Activated CD8-positive, alpha-beta memory T cell treated with anti-CD3 and anti-CD28 coated beads for 1 hour (primary cell): ENCODE measurements at regions not wholly inside any gene's neighbourhood (a gene's known extent, or its start where the extent isn't known, plus 50 kb on each side); places are given as distances from the start of the nearest gene placed in this dataset.
"Not testable (repeated sequence)": the region's sequence is repeated elsewhere in the genome, so short reads cannot be mapped to it uniquely, and the experiment has no call there.

Experiments used
- DNase-seq, 2 donors: peaks; one replicate each; pipeline ENCODE4 v3.0.0-alpha.2; 2020; ENCODE audit warnings: low read depth in 1 of 2; ENCODE audit errors: extremely low read depth in 1 of 2

GRCh38 chr14:48622980-48623379 is 947.6 kb upstream of the MDGA2 start:
- DNase-seq: no peak

GRCh38 chr14:48618057-48618456 is 942.7 kb upstream of the MDGA2 start:
- no peak for DNase-seq

DNA sequence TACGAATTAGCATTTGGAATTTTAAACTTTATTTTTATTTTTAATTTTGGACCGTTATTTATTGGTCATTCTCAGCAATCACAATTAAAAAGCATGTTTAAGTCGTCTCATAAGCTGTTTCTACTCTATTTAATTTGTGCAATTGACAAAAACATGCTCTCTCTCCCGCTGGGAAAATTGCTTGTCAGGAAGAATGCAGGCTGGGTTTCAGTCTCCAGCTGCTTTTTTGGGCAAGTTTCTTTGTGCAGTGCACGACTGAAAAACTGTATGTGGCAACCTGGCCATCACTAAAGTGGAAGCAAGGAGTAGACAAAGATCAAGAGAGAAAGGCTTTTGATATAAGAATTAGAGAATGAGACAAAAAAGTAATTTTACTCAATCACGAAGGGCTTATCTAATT is 941.5 kb upstream of the MDGA2 start:
- no peak for DNase-seq

DNA sequence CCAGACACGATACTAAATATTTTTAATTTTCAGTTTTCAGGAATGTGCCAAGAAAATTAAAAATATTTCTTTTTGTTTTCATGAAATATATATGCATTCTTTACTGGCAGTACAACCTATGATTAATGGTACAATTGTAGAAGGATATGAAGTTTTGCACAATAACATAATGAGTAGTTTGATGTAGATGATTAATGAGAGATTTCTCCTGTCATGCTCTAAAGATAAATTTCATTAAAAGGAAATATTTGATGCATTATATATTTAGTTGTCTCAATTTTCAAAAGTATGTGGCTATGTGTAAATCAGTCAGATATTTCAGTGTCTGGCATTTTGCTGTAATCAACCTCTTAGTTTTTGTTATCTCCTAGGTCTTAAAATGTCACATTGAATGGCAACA is 940.2 kb upstream of the MDGA2 start:
- DNase-seq: no peak

GRCh38 chr14:48614003-48614402 is 938.6 kb upstream of the MDGA2 start:
- no peak for DNase-seq

- DNase-seq: not testable (repeated sequence)
Measured at GRCh38 chr14:48606960-48607359, 931.6 kb upstream of the MDGA2 start.

DNA sequence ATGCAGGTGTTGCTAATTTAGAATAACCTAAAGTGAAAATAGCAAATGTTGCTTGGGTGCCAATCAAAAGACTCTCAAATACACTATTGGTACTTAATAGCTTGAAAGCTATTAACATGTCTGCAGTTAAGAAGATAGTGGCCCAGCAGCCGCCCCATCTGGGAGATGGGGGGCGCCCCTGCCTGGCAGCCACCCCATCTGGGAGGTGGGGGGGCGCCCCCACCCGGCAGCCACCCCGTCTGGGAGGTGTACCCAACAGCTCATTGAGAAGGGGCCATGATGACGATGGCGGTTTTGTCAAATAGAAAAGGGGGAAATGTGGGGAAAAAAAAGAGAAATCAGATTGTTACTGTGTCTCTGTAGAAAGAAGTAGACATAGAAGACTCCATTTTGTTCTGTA is 923.1 kb upstream of the MDGA2 start:
- DNase-seq: no peak

GRCh38 chr14:48586099-48586498 is 910.7 kb upstream of the MDGA2 start:
- no peak for DNase-seq

GRCh38 chr14:48584031-48584430 is 908.6 kb upstream of the MDGA2 start:
- DNase-seq: no peak

DNA sequence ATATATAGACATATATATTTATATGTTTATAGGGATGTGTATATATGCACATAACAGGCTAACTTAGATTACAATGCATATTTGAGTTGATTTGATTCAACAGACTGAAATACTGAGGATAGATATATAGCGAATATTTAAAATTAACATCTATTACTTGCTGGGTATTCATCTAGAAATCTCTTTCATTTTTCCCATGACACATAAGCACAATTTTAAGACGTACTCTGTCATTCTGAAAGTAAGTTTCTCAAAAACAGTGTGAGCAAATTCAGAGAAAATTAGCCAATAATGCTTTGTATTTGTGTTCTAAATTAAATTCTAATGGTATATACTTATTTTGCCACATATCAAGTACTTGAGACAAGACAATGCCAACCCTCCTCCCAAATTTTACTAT is 907.5 kb upstream of the MDGA2 start:
- no peak for DNase-seq

- no peak for DNase-seq
Measured at GRCh38 chr14:48580692-48581091, 905.3 kb upstream of the MDGA2 start.

DNA sequence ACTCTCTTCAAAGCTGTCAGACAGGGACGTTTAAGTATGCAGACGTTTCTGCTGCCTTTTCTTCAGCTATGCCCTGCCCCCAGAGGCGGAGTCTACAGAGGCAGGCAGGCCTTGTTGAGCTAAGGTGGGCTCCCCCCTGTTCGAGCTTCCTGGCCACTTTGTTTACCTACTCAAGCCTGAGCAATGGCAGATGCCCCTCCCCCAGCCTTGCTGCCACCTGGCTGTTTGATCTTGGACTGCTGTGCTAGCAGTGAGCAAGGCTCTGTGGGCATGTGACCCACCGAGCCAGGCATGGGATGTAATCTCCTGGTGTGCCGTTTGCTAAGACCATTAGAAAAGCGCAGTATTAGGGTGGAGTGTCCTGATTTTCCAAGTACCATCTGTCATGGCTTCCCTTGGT is 900.4 kb upstream of the MDGA2 start:
- DNase-seq: no peak

GRCh38 chr14:48568688-48569087 is 893.3 kb upstream of the MDGA2 start:
- no peak for DNase-seq

DNA sequence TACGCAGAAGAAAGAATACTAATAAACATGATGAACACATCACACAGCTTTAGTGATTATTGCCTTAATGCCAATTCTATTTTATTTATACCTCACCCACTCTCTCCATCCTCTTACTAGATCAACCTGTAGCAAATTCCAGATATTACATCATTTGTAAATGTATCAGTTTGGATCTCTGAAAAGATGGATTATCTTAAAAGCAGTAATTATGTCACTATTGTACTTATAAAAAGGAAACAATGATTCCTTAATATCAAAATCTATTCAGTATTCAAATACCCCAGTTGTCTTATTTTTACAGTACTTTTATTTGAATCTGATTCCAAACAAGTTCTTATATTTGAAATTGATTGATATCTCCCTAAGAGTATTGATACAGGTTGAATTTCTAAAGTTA is 892.8 kb upstream of the MDGA2 start:
- no peak for DNase-seq

DNA sequence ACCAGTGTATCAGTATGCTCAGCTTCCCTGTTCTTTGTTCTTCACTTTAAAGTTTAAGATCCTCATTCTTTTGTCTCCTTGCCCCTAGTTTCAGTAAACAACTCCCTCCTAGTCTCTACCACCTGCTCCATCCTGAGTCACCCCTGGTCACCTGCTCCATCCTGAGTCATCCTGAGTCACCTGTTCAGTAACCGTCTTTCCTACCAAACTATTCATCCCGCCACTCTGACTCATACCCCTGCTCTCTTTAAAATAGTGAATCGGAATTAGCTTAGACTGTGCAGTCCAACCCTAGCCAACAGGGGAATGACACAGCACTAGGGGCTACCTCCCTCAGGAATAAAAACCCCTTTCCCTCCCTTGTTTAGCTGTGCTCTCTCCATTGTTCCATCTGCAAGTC is 888.1 kb upstream of the MDGA2 start:
- DNase-seq: no peak

DNA sequence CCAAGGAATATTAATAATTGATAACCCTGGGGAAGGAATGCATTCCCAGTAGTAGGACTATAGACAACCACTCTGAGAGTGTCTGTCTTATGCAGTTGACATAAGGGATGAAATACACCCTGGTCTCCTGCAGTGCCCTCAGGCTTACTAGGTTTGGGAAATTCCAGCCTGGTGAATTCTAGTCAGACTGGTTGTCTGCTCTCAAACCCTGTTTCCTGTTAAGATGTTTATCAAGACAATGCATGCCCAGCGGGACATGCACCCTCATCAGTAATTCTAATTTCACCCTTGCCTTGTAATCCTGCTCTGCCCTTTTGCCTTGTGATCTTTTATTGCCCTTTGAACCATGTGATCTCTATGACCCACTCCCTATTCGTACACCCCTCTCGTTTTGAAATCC is 886.0 kb upstream of the MDGA2 start:
- DNase-seq: not testable (repeated sequence)

DNA sequence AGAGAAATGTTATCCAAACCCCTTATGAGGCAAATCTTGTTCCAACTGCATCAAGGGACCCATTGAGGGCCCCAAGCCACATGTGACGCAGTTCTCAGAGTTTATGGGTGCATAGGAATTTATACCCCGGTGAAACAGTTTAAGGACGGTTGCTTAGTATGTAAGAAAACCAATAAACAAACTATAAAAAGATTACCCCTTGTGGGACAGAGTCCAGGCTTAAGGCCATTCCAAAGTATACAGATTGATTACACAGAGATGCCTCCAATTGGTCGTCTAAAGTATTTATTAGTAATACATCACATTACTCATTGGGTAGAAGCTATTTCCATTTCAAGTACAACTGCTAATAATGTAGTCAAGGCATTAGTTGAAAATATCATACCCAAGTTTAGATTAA is 885.0 kb upstream of the MDGA2 start:
- DNase-seq: no peak

- no peak for DNase-seq
Measured at GRCh38 chr14:48553443-48553842, 878.0 kb upstream of the MDGA2 start.

GRCh38 chr14:48546996-48547395 is 871.6 kb upstream of the MDGA2 start:
- no peak for DNase-seq

GRCh38 chr14:48537600-48537999 is 862.2 kb upstream of the MDGA2 start:
- DNase-seq: no peak

DNA sequence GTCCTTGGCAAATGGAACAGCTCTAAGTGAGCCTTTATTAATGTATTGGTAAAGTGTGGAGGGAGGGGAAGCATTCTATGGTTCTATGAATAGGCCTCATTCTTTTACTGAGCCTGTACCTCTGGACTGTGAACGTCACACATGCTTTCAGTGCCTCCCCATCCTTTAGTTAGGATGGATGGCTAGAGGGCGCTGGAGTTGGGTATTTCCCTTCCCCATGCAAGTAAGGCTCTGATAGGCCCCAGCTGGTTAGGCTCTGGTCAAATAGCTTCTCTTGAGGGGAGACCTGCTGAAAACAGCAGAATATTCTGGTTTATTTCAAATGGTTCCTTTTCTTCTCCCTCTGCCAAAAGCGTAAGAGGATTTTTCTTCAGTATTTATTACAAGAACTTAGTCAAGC is 860.9 kb upstream of the MDGA2 start:
- DNase-seq: no peak

DNA sequence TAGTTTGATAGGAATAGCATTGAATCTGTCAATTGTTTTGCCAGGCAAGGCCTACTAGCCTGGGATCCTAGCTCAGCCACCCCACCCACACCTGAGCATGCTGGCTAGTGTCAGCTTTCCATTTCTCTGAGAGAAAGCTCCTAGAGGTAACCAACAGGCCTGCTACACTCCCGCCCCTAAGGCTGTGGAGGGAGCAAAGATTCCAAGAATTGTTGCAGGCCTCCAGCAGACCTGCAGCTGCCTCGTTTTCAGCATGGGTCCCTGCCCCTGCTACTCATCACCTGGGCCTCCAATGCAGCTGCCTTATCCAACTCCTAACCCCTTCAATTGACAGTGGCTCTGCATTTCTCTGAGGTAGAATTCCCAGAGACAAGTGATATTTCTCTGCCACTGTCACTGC is 852.4 kb upstream of the MDGA2 start:
- no peak for DNase-seq

DNA sequence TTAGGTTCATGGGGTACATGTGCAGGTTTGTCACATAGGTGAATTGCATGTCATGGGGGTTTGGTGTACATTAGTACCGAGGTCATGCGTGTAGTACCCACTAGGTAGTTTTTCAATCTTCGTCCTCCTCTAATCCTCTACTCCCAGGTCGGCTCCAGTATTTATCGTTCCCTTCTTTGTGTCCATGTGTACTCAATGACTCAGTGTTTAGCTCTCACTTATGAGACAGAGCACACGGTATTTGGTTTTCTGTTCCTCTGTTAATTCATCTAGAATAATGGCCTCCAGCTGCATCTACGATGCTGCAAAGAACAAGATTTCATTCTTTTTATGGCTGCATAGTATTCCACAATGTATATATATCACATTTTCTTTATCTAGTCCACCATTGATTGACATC is 850.9 kb upstream of the MDGA2 start:
- no peak for DNase-seq

DNA sequence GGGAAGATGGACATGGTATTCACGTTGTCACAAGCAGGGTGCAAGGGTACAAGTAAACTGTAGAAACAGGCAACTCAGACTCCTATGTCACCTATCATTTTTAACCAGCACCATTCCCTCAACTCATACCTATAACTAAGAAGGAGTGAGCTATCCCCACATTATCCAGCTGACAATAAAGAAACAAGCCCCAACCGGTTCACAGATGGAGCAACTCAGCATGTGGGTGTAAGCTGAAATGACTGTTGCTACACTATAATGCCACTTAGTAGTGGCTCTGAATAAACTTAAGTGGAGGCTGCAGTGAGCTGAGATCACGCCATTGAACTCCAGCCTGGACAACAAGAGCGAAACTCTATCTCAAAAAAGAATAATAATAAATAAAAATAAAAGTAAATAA is 829.5 kb upstream of the MDGA2 start:
- DNase-seq: no peak
